Smooth muscle cell (in vitro differentiated cells): ENCODE measurements at regions not wholly inside any gene's neighbourhood (a gene's known extent, or its start where the extent isn't known, plus 50 kb on each side); places are given as distances from the start of the nearest gene placed in this dataset.

ENCODE experiments used
- DNase-seq: peaks from one replicate; lab custom pipeline; 2025; ENCODE audit not compliant: unreplicated experiment; lab: John Stamatoyannopoulos, UW
- H2AFZ ChIP-seq: fragments of 200-600 bp; sonication (generic); 2 replicates; pipeline ENCODE4 v1.6.0; 2016; ENCODE audit warnings: antibody characterized with exemption, low read depth, mild to moderate bottlenecking
- H3F3A ChIP-seq: fragments of 200-600 bp; sonication (generic); 2 replicates; pipeline ENCODE4 v1.6.0; 2017; ENCODE audit warnings: antibody characterized with exemption, low read depth
- H3K27ac ChIP-seq: fragments of 200-600 bp; sonication (generic); 2 replicates; pipeline ENCODE4 v1.5.1; 2016; ENCODE audit warnings: low read depth, mild to moderate bottlenecking
- H3K27me3 ChIP-seq: fragments of 200-600 bp; sonication (generic); 2 replicates; pipeline ENCODE4 v1.6.1; 2016; ENCODE audit warnings: low read depth, mild to moderate bottlenecking
- H3K36me3 ChIP-seq: fragments of 200-600 bp; sonication (generic); 2 replicates; pipeline ENCODE4 v1.5.1; 2016; ENCODE audit warnings: low read depth
- H3K4me1 ChIP-seq: fragments of 200-600 bp; sonication (generic); 2 replicates; pipeline ENCODE4 v1.5.1; 2016; ENCODE audit warnings: low read depth
- H3K4me2 ChIP-seq: fragments of 200-600 bp; sonication (generic); 2 replicates; pipeline ENCODE4 v1.6.0; 2016; ENCODE audit warnings: mild to moderate bottlenecking
- H3K4me3 ChIP-seq: fragments of 200-600 bp; sonication (generic); 2 replicates; pipeline ENCODE4 v1.5.1; 2016; ENCODE audit warnings: mild to moderate bottlenecking
- H3K79me2 ChIP-seq: fragments of 200-600 bp; sonication (generic); 2 replicates; pipeline ENCODE4 v1.6.0; 2016; ENCODE audit warnings: low read depth, mild to moderate bottlenecking
- H3K9ac ChIP-seq: fragments of 200-600 bp; sonication (generic); 2 replicates; pipeline ENCODE4 v1.6.0; 2016; ENCODE audit warnings: low read depth
- H3K9me3 ChIP-seq: fragments of 200-600 bp; sonication (generic); replicated peaks from 2 replicates; pipeline ENCODE4 v1.5.1; 2016; ENCODE audit warnings: low read depth
- H4K20me1 ChIP-seq: fragments of 200-600 bp; sonication (generic); 2 replicates; pipeline ENCODE4 v1.6.0; 2016; ENCODE audit warnings: low read depth
- CTCF ChIP-seq: fragments of 200-600 bp; sonication (generic); IDR thresholded peaks from 2 replicates; pipeline ENCODE4 v1.5.1; 2017; ENCODE audit warnings: borderline replicate concordance, mild to moderate bottlenecking, antibody characterized with exemption; ENCODE audit not compliant: insufficient read depth, poor library complexity, severe bottlenecking
- WGBS: methylation state at CpG from one replicate; pipeline ENCODE4 v1.1.7; 2016; ENCODE audit warnings: low lambda C conversion rate; 5-methylcytosine and 5-hydroxymethylcytosine counted together

- Histone ChIP-seq H3K27me3 (no peaks in the 10 kb centered on the region), H3F3A (peaks cover 23% of the 10 kb centered on the region), H3K9me3 (no peaks in the 10 kb centered on the region), H4K20me1 (no peaks in the 10 kb centered on the region), H3K4me1 (no peaks in the 10 kb centered on the region), H3K4me2 (no peak overlapping the region), H3K79me2 (no peaks in the 10 kb centered on the region), H2AFZ (no peak overlapping the region), H3K9ac (no peak overlapping the region), H3K4me3 (no peak overlapping the region), H3K27ac (no peak overlapping the region), H3K36me3 (no peaks in the 10 kb centered on the region)
- DNase-seq = no peak
- WGBS = 83% methylated on average over 18 of the region's 18 CpGs
- TF ChIP-seq CTCF = no peak
Measured at GRCh38 chr12:114952573-114953271, 268.7 kb upstream of the TBX3 start.

- H3K9me3 ChIP-seq = no peaks in the 10 kb centered on the region
- no peaks in the 10 kb centered on the region for H3K27me3 ChIP-seq
- no peaks in the 10 kb centered on the region for H4K20me1 ChIP-seq
- H3K27ac ChIP-seq = no peak overlapping the region
- 89% methylated on average over 8 of the region's 8 CpGs for WGBS
- no peaks in the 10 kb centered on the region for H3K79me2 ChIP-seq
- no peak overlapping the region for H2AFZ ChIP-seq
- H3F3A ChIP-seq = peaks cover 3% of the 10 kb centered on the region
- no peaks in the 10 kb centered on the region for H3K4me1 ChIP-seq
- H3K36me3 ChIP-seq = no peaks in the 10 kb centered on the region
- no peak for DNase-seq
- no peak for TF ChIP-seq CTCF
- no peak overlapping the region for H3K4me2 ChIP-seq
- H3K4me3 ChIP-seq = no peak overlapping the region
- H3K9ac ChIP-seq = no peak overlapping the region
Measured at GRCh38 chr12:114949058-114949820, 265.3 kb upstream of the TBX3 start.

GRCh38 chr12:114945351-114945750 is 261.4 kb upstream of the TBX3 start:
- DNase-seq = no peak
- Histone ChIP-seq H3K9me3 (no peaks in the 10 kb centered on the region), H4K20me1 (no peaks in the 10 kb centered on the region), H3K4me1 (no peaks in the 10 kb centered on the region), H3K4me2 (no peak overlapping the region), H3K9ac (no peak overlapping the region), H3K27ac (no peak overlapping the region), H3F3A (no peaks in the 10 kb centered on the region), H3K4me3 (no peak overlapping the region), H3K36me3 (no peaks in the 10 kb centered on the region), H2AFZ (no peak overlapping the region), H3K27me3 (no peaks in the 10 kb centered on the region), H3K79me2 (no peaks in the 10 kb centered on the region)
- 68% methylated on average over 2 of the region's 2 CpGs for WGBS
- TF ChIP-seq CTCF = no peak

GRCh38 chr12:114944736-114945135 is 260.8 kb upstream of the TBX3 start:
- H3K27ac ChIP-seq = no peak overlapping the region
- no peaks in the 10 kb centered on the region for H3K9me3 ChIP-seq
- H3K4me1 ChIP-seq = no peaks in the 10 kb centered on the region
- H3K36me3 ChIP-seq = no peaks in the 10 kb centered on the region
- H3K4me3 ChIP-seq = no peak overlapping the region
- no peaks in the 10 kb centered on the region for H3K27me3 ChIP-seq
- TF ChIP-seq CTCF = no peak
- H3K4me2 ChIP-seq = no peak overlapping the region
- no peaks in the 10 kb centered on the region for H3F3A ChIP-seq
- no peak overlapping the region for H2AFZ ChIP-seq
- no peaks in the 10 kb centered on the region for H3K79me2 ChIP-seq
- no peak overlapping the region for H3K9ac ChIP-seq
- no peaks in the 10 kb centered on the region for H4K20me1 ChIP-seq
- 86% methylated on average over 4 of the region's 4 CpGs for WGBS
- DNase-seq = no peak
